Skin epidermis (tissue), 12 donors: ENCODE measurements at regions not wholly inside any gene's neighbourhood (a gene's known extent, or its start where the extent isn't known, plus 50 kb on each side); places are given as distances from the start of the nearest gene placed in this dataset.

Source experiments
- H3K27ac ChIP-seq, 21 experiments: fragments of 200-600 bp; sonication (generic) in 11 of 21; one replicate each; pipeline ENCODE4 v1.5.0; 2020; ENCODE audit warnings: mild to moderate bottlenecking in 3 of 21, inconsistent platforms in 2 of 21, moderate library complexity in 2 of 21
- H3K4me3 ChIP-seq, 7 experiments: fragments of 200-600 bp; sonication (generic) in 2 of 7; one replicate each; pipeline ENCODE4 v1.5.0; 2020; ENCODE audit warnings: inconsistent platforms in 2 of 7, mild to moderate bottlenecking in 2 of 7, moderate library complexity in 1 of 7

- Histone ChIP-seq H3K4me3 (no peak overlapping the region), H3K27ac (no peak overlapping the region)
Measured at GRCh38 chr16:6498858-6499257, 833.8 kb upstream of the RBFOX1 start.

DNA sequence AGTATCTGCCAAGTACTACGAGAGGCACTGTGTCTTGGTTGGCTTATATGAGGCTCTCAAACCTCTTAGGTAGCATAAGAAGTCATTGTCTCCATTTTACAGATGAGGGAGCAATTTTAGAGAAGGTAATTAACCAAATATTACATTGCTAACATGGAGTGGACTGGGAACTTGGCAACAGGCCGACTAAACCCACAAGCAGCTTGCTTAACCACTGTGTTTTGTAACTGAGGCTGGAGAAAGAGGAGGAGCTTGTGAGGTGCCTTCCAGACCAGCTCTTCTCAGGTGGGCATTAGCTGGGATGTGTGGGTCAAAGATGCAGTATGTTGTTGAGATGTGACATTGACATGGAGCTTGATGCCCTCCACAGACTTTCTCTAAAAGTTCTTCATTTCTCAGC is 835.6 kb upstream of the RBFOX1 start:
- no peak overlapping the region for H3K4me3 ChIP-seq
- H3K27ac ChIP-seq, result no peak overlapping the region

DNA sequence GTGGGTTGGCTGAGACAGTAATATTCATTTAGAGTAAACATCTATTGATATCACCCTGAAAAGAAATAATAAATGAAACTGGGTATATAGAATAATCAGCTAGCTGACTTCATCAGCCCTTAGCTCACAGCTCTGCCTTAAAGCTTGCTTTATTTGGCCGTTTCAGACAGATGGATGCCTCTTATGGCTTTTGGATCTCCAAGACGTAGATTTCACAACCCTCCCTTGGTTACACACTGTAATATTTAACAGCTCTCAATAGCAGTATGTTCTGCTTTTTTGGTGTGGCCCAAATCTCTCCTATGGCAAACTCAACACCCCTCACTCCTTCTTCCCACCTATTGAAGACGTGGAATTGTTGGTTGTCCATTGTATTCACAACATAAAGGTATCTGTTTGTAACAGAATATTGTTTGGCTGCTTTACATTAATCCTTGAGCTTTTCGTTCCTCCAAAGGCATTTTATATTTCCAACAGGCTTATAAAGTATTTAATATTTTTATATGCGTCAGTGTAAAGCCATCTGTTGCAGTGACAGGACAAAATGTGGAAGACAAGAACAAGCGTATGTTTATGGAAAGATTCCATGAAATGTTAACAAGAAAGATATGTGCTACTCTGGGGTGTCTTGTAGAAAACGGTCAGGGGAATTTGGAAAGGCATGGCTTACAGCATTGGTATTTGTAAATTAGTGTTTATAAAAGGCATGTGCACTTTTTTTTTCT is 837.0 kb upstream of the RBFOX1 start:
- H3K27ac ChIP-seq, result no peak overlapping the region
- no peak overlapping the region for H3K4me3 ChIP-seq

GRCh38 chr16:6494716-6495115 is 837.9 kb upstream of the RBFOX1 start:
- Histone ChIP-seq H3K27ac (no peak overlapping the region), H3K4me3 (no peak overlapping the region)

GRCh38 chr16:6493555-6493954 is 839.1 kb upstream of the RBFOX1 start:
- Histone ChIP-seq H3K27ac (no peak overlapping the region), H3K4me3 (no peak overlapping the region)

DNA sequence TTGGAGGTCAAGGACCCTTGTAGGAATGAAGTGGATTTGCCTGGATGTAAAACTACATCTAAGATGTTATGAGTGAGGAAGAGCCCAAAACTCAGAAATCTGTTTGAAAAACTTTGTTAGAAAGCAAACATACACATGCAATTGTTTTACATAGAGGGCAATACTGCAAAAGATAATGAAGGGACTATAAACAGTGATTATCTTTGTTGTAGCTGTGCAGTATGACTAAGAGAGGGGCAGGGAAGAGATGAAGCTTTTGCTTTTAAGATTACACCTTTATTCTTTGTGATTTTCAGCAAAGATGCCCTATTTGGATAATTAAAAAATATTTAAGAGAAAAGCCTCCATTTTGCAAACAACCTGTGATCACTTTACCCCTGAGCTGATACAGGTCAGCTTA is 839.9 kb upstream of the RBFOX1 start:
- Histone ChIP-seq H3K27ac (no peak overlapping the region), H3K4me3 (no peak overlapping the region)

DNA sequence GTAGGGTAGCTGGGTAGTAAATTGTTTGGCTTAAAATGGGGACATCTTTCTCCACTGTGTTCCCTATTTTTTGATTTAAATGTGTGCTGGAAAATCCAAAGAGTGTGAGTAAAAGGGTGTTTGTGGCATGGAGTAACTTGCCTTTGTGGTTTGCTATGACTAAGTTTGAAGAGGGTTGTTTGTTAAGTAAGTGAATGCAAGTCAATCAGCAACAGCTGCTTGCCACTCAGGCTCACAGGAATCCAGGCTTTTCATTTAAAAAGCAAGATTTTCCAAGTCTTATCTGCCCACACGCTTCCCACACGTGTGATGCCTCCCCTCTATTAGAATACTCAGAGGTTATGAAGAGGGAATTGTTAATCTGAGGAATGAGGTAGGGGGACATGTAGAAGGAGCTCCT is 847.7 kb upstream of the RBFOX1 start:
- Histone ChIP-seq H3K27ac (no peak overlapping the region), H3K4me3 (no peak overlapping the region)

DNA sequence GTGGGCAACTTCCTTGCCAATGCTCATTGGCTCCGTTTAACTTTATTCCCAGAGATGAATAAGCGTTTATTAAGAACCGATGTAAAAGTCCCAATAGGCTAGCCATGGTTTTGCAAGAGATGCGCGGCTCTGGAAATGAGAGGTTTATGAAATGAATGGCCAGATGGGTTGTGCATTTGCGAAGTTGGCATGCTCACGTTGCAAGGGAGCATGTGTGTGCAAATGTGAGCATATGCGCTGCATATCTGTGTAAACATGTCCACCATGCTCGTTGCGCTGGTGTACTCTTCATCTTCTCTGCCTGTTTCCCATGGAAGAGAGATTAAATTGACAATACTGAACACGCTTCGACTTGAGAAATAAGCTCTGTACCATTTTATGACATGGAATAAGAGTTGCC is 848.6 kb upstream of the RBFOX1 start:
- no peak overlapping the region for H3K4me3 ChIP-seq
- no peak overlapping the region for H3K27ac ChIP-seq

GRCh38 chr16:6483469-6484033 is 849.1 kb upstream of the RBFOX1 start:
- Histone ChIP-seq H3K27ac (no peak overlapping the region), H3K4me3 (no peak overlapping the region)

- H3K27ac ChIP-seq, result no peak overlapping the region
- H3K4me3 ChIP-seq, result no peak overlapping the region
Measured at GRCh38 chr16:6482696-6483468, 849.8 kb upstream of the RBFOX1 start.

GRCh38 chr16:6481894-6482293 is 850.8 kb upstream of the RBFOX1 start:
- no peak overlapping the region for H3K27ac ChIP-seq
- H3K4me3 ChIP-seq, result no peak overlapping the region

DNA sequence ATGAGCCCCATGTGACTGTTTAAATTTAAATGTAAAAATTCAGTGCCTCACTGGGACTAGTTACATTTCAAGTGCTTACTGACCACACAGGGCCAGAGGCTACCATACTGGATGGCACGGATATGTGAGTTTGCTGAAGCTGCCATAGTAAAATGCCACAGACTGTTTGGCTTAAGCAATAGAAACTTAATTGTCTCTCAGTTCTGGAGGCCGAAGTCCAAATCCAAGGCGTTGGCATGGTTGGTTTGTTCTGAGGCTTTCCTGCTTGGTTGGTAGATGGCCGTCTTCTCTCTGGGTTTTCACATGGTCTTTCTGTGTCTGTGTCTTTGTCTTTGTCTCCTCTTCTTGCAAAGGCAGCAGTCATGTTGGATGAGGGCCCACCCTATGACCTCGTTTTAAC is 878.9 kb upstream of the RBFOX1 start:
- Histone ChIP-seq H3K4me3 (no peak overlapping the region), H3K27ac (no peak overlapping the region)

DNA sequence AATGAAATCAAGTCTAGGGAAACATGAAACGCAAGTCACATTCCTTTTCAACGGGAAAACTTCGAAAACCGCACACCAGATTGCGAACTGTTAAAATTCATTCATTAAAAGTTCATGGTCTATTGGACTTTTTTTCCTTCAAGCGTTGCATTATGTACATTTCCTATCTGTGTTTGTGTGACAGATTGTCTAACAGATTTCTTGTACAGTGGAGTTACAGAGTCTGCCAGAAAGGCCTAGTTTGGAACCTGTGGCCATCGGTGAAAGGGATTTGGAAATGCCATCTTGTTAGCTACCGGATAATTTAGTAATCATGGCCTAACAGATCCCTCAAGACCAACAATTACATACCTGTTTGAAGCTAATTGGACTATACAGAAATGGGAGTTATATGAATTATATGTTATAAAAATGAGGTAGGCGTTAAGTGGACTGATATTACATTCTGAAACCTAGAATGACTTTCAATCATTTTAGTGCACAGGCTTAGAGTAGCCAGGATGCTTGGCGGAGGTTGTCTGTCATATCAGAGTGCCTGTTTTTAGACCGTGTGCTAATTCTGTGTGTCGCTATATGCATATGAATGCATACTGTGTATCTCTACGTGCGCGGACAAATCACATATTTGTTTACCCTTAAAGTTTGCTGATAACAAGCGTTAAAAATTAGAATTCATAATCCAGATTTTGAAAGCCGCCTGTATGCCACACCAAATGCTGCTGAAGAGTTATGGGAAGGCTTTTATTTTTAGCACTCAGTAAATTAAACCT is 885.4 kb upstream of the RBFOX1 start:
- Histone ChIP-seq H3K4me3 (no peak overlapping the region), H3K27ac (no peak overlapping the region)

- no peak overlapping the region for H3K4me3 ChIP-seq
- H3K27ac ChIP-seq, result no peak overlapping the region
Measured at GRCh38 chr16:6446370-6446769, 886.3 kb upstream of the RBFOX1 start.

- no peak overlapping the region for H3K4me3 ChIP-seq
- no peak overlapping the region for H3K27ac ChIP-seq
Measured at GRCh38 chr16:6439129-6439528, 893.5 kb upstream of the RBFOX1 start.

DNA sequence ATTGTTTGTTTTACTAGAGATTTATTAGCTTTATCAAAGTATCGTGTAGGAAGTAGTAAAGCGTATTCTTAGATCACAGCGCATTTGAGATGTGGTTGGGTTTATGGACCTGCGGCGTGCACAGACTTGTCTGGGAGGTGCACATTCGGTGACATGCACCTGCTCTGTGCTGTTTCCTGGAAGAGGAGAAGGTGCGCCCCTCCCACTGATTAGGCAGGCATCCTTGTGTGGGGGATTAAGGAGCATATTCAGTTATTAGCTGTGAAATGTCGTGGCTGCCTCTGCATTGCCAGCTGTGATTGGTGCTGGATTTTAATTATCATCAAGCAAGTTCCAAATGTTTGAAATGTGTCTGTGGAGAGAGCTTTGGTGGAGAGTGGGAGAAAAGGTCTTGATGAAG is 903.8 kb upstream of the RBFOX1 start:
- Histone ChIP-seq H3K4me3 (no peak overlapping the region), H3K27ac (no peak overlapping the region)

DNA sequence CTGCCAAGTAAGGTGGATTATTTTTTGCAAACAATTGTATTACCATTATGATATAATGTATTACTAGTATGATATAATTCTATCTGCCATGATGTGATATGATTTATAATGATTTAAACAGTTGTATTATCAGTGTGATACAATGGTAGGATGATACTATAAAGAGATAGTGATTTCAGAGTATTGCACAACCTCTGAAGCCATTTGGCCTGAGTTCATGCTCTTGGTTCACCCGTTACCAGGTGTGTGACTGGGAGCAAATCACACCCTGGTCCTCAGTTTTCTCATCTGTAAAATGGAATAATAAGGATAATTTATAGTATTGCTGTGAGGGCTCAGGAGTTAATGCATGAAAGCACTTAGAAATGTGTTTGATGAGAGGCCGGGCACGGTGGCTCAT is 905.0 kb upstream of the RBFOX1 start:
- H3K4me3 ChIP-seq, result no peak overlapping the region

DNA sequence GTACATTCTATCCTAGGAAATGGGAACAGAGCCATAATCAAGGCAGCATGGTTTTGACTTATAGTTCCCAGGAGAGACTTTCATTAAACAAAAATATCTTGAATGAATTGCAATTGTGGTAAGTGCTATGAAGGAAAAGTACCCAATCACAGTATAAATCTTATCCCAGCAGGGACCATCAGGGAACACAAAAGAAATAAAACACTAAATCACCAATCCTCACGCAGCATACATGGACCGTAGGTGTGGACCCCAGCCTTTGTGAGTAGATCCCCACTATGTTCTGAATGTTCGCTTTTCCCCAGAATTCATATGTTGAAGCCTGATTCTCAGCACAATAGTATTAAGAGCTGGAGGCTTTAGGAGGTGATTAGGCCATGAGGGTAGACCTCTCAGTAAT is 925.0 kb upstream of the RBFOX1 start:
- H3K27ac ChIP-seq, result no peak overlapping the region
- no peak overlapping the region for H3K4me3 ChIP-seq

More for the DNA sequence above, 905.0 kb upstream of the RBFOX1 start:
- H3K27ac ChIP-seq, result no peak overlapping the region

DNA sequence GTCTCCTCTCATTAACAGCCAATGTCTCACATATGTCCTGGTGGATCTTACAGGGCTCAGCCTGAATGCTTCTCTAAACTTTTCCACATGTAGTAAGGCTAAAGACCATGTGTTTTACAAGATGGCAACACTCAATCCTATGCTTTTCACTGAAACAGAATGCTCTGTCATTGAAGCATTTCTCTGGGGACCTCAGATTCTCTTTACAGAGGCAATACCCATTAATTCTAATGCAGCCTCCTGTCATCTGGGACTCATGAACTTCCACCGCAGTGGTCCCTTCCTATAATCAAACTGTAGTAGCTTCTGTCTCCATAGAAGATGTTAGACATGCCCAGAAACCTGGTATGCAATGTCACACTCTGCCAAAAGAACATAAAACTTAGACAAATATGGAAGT is 926.6 kb upstream of the RBFOX1 start:
- Histone ChIP-seq H3K4me3 (no peak overlapping the region), H3K27ac (no peak overlapping the region)

GRCh38 chr16:6382924-6383459 is 949.7 kb upstream of the RBFOX1 start:
- no peak overlapping the region for H3K4me3 ChIP-seq
- H3K27ac ChIP-seq, result no peak overlapping the region
